Putamen (tissue), 1 donor: ENCODE measurements at regions not wholly inside any gene's neighbourhood (a gene's known extent, or its start where the extent isn't known, plus 50 kb on each side); places are given as distances from the start of the nearest gene placed in this dataset.
"Not testable (repeated sequence)": the region's sequence is repeated elsewhere in the genome, so short reads cannot be mapped to it uniquely, and the experiment has no call there.

Experiments used
- DNase-seq: peaks from one replicate; pipeline ENCODE4 v3.0.0-alpha.2; 2016; ENCODE audit warnings: low spot score

DNA sequence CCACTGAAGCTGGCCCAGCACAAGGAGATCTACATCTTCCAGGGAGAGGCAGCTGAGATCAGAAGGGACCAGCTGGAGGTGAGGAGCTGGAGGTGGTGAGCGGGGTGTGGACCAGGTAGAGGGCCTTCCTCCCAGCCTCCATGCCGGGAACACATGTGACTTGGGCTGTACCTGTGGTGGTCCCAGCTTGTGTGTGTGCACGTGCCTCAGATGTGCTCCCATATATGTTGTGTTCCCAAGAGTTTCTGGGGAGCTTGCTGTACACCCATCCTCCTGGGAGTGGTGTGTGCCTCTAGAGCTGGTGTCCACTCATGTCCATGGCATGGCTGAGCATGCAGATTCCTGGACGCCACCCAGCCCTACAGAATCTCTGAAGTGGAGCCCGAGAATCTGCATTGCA lies 183.7 kb upstream of the AKAP13 start:
- not testable (repeated sequence) for DNase-seq

DNA sequence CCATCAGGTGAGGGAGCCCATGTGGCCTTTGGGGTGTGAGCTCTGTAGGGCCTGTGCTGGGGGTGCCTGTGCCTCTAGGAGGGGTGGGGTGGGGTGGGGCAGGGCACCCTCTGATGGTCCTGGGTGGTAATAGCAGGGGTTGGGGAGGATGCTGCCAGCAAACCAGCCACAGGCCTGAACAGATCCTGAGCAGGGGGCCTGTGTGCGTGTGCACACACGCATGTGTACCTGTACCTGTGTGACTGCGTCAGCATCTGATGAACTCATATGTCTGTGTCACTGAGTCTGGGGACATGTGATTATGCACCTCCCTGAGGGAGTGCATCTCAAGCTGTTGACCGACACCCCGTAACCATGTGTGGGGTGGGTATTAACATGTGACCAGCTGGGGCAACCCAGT lies 182.8 kb upstream of the AKAP13 start:
- not testable (repeated sequence) for DNase-seq

DNA sequence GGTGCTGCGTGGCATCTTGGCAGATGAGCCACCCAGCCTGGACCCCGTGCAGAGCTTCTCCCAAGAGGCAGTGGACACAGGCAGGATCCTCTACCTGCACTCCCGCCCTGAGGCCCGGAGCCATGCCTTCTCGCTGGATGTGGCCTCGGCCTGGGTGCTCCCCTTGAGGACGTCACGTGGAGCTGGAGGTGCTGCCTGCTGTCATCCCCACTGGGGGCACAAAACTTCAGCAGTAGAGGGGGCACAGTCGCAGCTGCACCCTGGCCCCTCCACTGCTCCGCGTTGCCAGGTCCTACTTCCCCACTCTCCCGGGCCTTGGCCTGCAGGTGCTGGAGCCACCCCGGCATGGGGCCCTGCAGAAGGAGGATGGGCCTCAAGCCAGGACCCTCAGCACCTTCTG lies 182.0 kb upstream of the AKAP13 start:
- not testable (repeated sequence) for DNase-seq

DNA sequence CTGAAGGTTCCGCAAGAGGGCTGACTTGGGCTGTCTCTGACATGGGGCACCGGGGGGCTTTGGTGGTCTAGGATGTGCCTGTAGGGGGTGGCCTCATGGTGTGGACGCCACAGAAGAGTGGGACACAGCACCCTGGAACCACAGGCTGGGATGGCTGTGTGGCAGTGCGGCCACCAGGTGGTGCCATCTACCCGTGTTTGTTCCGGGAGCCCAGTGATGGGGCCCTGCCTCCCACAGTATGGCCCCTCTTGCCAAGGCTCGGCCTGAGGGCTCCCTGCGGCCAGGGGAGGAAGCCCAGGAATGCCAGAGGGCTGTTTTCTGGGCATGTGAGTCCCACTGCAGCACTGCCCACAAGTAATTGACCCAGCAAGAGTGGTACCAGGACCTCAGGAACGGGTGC lies 180.2 kb upstream of the AKAP13 start:
- not testable (repeated sequence) for DNase-seq

DNA sequence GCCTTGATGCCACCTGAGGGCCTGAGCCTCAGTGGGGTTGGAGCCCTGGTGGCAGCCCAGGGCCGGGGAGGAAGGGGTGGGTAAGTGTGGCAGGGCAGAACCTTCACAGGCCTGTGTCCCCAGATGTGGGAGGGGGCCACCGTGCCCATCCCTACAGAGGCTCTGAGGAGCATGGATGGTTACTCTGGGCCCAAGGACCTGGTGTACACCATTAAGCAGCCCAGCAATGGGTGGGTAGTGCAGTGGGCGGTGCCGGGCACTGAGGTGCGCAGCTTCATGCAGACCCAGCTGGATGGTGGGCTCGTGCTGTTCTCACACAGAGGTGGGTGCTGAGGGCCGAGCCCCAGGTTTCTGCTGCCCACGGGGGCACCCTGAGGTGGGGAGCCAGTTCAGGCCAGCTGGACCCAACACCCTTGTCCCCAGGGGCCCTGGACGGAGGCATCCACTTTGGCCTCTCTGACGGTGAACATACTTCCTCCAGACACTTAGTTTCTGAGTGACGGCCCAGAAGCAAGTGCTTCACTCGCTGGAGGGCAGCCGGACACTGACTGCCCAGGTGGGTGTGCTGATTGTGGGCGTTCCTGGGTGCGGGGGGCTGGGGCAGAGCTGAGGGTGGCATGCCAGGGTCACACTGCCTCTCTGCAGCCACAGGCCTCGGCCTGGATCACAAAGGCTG lies 179.1 kb upstream of the AKAP13 start:
- DNase-seq = not testable (repeated sequence)

DNA sequence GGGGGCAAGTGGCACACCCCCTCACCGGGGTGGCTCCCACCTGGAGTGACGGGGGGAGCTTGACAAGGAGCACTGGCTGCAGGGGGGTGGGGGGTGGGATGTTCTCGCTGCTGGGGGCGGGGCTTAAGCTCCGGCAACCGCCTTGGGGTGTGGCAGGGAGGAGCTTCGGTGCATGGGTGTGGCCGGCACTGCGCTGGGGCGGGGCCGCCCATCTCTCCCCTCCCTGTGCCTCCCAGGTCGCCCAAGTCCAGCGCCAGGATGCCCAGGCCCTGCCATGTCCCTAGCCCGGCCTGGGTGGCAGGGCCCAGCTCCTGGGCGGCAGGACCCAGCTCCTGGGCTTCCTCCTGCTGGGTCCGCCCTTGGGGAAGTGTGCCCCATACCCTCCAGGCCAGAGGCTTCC lies 175.9 kb upstream of the AKAP13 start:
- DNase-seq = not testable (repeated sequence)

DNA sequence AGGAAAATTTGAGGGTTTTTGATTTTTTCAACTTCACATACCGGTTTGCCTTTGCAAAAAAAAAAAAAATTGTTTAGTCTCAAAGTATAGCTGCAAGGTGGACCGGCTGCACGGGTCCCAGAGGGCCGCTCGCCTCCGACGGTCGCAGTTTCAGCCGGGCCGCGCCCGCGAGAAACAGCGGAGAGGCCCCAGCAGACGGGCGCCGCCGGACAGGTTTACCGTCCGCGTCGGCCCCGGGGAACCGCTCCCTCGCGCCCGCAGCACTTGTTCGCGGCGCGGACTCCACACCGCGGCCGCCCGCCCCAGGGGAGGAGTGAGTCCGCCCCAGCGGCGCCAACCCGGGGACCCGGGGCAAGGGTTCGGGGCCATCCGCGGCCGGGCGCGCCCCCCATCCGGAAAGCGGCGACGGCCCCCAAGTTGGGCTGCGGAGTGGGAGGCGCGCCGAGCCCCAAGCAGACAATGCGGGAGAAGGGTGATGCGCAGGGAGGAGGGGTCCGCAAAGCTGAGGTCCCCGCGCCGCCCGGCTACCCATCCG lies 146.5 kb upstream of the AKAP13 start:
- not testable (repeated sequence) for DNase-seq

DNA sequence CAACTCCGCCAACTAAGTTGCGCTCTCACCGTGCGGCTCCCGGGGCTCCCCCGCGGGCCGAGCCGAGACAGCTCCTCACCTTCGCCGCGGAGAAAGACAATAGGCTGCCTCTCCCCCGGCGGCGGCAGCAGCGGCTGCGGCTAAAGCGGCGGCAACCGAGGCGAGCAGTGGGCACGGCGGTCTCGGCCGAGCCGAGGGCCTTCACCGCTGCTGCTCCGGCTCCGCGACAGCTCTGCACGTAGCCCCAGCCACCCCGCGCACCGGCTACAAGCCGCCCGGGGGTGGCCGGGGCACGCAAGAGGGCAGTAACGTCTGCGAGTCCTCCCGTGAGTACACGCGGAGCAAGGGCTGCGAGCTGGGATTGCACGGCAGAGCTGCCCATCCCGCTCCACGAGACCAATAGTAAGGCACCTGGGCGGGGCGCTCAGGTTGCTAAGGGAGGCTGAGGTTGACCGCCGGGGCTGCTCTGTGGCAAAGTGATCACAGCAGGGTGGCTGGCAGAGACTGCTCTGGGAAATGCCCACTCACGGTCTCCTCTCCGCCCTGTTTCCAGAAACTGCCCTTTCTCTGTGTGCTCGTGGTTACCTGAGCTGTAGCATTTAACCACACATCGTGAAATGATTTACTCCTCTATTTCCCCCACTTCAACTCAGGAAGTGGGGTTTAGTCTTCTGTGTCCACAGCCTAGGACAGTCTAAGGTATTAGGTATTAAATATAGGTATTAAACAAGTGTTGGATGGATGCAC lies 145.8 kb upstream of the AKAP13 start:
- not testable (repeated sequence) for DNase-seq

DNA sequence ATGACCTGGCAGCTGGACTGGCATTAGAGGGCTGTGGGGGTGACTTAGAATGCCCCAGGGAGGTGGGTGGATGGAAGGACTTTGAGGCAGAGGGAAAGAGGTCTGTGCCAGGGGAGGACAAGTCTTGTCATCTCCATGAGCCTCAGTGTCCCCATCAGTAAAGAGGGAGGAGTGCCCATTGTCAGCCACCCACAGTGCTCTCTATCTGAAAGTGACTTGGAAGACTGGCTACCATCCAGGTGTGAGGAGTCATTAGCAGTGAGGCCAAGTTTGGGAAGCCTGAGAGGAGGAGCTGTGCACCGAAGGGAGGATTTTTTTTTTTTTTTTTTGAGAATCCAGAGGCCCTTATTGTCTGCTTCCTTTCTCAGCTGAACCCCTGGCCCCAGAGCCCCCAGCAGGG lies 136.3 kb upstream of the AKAP13 start:
- DNase-seq = not testable (repeated sequence)

DNA sequence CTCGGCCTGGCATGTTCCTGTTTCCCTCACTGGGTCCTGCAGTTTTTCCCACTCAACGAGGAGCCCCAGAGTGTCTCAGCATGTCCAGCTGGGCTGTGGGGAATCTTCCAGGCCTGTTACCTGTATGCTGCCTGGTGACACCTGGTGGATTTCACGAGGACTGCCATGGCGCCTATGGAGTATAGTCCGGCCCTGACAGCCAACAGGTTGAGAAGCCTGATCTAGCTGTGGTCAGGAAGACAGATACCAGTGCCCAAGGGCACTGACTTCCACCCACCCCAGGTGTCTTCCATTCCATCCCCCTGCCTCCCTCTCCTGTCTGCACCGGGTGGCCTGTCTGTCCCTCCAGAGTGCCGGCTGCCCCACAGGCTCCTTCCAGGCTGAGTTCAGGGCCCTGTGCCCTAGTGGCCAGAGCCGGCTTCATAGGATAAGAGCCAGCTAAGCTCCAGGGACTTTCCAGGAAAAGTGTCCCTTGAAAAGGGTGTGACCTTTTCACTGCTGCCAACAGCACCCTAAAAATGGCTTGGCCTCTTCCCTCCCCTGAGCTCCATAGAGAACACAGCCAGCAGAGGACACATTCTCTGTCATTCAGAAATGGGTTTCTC lies 129.4 kb upstream of the AKAP13 start:
- not testable (repeated sequence) for DNase-seq

DNA sequence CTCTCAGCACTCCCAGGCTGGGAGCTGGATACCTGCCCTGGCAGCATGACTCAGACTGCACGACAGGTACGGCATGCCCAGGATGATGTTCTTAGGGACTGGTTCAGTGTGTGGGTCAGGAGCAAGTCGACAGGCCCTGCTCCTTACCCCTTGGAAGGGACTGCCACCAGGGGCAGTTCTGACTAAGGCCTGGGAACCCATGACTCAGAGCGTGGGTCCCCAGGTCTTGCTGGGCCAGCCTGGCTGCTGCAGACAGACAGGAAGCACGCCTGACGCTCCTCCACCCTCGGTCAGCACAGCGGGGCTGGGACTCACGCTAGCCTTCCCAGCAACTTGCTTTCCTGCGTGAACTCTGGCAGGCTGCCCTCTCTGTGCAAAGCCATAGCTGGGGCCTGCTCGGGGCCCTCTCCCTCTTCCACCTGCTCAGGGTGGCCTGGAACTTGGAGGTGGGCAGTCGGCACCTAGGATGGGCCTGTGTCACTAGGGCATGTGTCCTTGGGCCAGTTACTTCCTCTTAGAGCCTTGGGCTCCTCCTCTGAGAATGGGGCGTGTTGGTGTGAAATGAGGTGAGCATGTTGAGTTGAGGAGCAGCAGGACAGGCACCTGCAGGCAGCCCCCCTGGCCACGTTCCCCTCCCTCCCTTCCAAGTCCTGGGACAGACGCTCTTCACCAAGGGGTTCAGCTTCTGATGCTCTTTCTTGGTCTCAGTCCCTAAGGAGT lies 127.0 kb upstream of the AKAP13 start:
- not testable (repeated sequence) for DNase-seq

DNA sequence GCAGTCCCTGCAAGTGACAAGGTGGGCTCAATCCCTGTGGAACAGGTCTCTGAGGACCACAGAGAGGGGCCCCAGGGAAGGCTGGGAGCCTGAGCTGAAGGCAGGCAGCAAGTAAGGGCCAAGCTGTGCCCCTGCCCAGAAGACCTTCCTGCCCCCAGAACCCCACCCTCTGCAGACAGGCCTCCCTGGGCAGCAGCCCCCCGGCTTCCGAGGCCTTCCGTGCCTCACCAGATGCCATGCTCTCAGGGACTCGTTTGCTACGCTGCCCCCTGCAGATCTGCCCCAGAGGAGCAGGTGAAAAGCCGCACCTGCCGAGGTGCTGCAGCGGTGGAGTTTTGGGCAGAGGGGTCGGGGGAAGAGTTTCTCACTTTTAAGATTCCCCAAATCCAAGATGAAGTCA lies 125.4 kb upstream of the AKAP13 start:
- DNase-seq = not testable (repeated sequence)

DNA sequence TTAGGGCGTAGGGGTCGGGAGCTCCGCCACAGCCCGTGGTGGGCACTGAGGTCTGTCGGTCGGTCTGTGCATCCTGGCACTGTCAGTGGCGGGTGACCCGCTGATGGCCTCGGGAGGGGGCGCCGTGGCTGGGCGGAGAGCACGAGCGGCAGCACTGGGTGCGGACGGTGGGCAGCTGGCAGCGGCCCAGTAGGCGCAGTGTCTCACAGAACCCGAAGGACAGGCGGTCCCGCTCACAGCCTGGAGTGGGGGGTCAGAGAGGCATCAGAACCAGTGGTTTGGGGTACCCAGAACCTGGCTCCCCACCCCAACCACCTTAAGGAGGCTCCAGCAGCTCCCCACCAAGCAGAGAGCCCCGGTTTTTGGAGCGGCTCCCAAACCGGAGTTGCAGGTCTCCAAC lies 124.9 kb upstream of the AKAP13 start:
- DNase-seq = not testable (repeated sequence)

DNA sequence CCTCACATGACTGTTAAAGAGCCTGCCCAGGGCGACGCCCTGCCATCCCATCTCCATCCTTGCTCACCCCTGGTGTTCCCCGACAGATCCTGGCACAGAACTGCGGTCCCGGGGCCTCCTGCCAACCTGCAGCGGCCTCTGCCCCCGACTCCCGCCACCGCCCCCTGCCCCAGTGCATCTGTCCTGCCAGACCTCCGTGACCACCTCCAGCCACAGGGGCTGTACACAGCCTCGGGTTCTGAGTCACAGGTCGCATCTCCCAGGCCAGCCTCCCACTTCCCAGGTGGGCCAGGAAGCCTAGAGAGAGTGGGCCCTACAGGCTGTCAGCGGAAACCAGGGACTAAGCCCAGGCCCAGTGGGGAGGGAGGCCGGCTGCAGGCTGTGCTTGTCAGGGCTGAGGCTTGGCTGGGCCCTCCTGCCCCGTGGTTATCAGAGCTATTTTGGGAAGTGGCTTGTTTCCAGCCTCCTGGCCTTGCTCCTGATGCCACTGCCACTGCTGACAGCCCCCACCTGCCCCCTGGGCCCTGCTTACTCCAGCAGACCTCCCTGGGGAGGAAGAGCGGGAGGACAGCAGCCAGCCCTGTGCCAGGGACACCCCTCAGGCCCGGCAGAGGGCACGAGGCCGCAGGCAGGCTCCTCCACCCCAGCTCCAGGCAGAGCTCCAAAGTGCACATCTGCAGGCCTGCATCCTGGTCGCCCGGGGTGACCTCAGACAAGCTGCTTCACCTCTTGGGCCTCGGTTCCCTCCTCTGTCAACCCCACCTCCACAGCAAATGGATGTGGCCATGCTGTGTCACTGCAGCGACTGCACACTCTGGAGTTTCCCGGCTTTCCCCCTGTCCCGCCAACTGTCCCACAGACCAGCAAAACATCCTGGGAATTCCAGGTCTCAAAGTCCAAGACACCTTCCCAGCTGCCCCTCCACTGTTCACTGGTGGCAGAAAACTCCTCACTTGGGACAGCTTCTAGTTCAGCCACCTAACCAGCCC lies 124.1 kb upstream of the AKAP13 start:
- DNase-seq = not testable (repeated sequence)

DNA sequence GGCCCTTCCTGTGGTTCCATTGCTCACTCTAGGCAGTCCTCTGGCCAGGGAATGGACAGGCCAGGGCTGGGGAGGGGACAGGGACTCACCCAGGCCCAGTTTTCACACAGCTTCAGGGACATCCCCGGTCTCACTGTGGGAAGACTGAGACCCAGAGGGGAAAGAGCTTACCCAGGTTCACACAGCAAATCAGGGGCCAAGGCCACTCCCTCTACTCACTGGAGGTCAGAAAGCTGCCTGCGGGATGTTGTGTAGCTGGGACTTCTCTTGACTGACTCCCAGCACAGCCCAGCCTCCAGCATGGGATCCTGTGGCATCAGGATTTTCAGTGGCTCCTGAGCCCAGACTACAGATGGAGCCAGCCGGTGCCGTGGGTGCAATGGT lies 122.3 kb upstream of the AKAP13 start:
- DNase-seq = not testable (repeated sequence)

DNA sequence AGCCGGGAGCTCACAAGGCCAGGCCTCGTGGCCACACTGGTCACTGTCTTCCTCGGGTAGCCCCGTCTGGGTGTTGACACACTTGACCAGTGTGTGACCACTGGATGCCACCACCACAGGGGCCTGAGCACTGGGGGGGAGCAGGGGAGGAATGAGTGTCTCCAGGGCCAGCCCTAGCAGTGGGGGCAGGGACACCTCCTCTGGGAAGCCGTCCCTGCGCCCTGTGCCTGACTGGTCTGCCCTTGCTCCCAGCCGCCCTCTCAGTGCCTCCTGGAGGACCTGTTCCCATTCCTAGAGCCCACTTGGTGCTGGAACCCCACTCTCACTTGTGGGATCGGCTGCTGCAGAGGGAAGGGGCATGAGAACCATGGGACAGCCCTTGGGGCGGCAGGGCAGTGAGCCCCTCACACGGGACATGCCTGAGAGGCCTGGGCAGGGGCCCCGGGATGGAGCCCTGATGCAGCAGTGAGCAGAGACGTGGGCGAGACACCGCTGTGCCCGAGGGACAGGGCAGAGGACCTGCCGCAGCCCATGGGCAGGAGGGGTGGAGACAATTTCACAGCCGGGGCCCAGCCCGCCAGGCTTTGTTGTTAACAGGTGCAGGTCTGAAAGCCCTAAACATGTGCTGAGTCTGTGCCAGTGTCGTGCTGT lies 121.7 kb upstream of the AKAP13 start:
- DNase-seq = not testable (repeated sequence)

DNA sequence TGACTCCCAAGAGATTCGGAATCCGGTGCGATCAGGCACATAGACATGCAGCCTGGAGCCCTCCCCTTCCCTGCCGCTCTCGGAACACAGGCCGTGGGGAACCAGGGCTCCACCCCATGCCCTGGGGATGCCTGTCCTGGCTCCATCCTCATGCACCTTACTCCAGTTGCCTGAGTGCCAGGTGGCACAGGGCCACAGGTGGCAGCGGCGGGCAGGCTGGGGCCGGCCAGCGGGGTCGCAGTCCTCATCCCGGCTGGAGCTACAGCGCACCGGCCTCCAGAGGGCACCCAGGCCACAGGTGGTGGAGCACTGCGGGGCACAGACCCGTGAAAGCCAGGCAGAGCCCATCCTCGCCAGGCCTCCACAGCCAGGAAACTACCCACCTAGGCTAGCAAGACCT lies 119.9 kb upstream of the AKAP13 start:
- not testable (repeated sequence) for DNase-seq

DNA sequence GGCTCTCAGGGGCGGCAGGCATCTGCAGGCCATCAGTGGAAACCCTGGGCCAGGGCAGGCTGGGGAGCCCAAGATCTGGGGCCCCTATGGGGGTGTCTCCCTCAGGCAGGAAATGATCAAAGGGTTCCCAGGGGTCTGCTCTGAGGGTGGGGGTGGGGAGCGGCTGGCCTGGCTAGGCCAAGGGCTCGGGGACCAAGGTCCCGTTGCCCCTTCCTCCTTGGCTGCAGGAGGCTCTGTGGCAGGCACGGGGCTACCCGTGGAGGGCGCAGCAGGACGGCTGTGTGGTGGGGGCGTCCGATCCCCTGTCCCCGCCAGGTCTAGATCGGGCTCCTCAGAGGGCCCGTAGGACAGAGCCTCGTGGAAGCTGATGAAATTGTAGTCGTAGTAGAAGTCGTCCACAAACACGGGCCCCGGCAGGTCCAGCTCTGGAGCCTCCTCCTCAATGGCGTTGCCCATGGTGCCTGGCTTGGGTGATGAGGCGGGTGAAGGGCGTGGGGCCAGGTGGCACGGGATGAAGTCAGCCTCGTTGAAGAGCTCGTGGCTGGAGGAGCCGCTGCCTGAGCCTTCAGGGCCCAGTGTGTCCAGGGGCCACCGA lies 117.8 kb upstream of the AKAP13 start:
- not testable (repeated sequence) for DNase-seq

DNA sequence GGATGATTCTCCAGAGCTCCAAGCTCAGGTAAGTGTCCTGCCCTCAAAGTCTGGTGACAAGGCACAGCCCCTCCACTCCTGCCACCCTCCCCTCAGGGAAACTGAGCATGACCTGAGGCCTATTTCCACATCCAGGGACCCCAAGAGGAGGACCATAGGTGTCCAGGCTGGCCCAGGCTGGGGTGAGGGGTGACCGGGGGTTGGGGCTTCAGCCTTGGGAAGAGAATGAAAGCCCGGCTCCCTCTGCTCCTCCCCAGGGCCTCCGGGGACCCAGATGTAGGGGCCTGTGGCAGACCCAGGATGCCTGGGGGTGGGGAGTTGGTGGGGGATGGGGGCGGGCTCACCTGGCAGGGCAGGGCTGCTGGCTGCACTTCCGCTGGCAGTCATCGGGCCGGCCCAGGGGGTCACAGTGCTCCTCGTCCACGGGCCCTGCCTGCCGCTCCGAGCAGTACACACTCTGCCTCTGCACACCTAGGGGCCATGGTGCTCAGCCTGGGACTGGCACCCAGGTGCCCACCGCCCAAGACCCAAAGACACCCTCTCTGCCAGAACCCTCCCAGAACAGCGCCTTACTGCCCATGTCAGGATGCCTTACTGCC lies 116.5 kb upstream of the AKAP13 start:
- not testable (repeated sequence) for DNase-seq
